DND-41 (cell line): ENCODE measurements at regions not wholly inside any gene's neighbourhood (a gene's known extent, or its start where the extent isn't known, plus 50 kb on each side); places are given as distances from the start of the nearest gene placed in this dataset.

ENCODE experiments used
- CTCF ChIP-seq: IDR thresholded peaks from 2 replicates; pipeline ENCODE4 v1.5.1; 2012; ENCODE audit warnings: borderline replicate concordance, low read length, moderate library complexity, mild to moderate bottlenecking; ENCODE audit not compliant: poor library complexity, severe bottlenecking; ENCODE audit errors: extremely low read depth
- EZH2 ChIP-seq: IDR thresholded peaks from 3 replicates; pipeline ENCODE4 v1.6.1; 2012; ENCODE audit warnings: borderline replicate concordance, low read depth, mild to moderate bottlenecking, moderate library complexity, low read length, inconsistent platforms; ENCODE audit not compliant: severe bottlenecking

- no peak for TF ChIP-seq CTCF
- TF ChIP-seq EZH2, result no peak
Observed at GRCh38 chr6:134594881-134595280, 277.0 kb upstream of the SGK1 start.
